Parathyroid adenoma (tissue), 2 donors: ENCODE measurements at regions not wholly inside any gene's neighbourhood (a gene's known extent, or its start where the extent isn't known, plus 50 kb on each side); places are given as distances from the start of the nearest gene placed in this dataset.

ENCODE experiments used
- H2AFZ ChIP-seq: fragments of 300-600 bp; sonication (generic); one replicate; pipeline ENCODE4 v1.7.0; 2017; ENCODE audit warnings: antibody characterized with exemption, mild to moderate bottlenecking
- H3K27ac ChIP-seq: fragments of 300-600 bp; sonication (generic); one replicate; pipeline ENCODE4 v1.7.0; 2017
- H3K27me3 ChIP-seq: fragments of 300-600 bp; sonication (generic); one replicate; pipeline ENCODE4 v1.7.0; 2017; ENCODE audit warnings: low read length; ENCODE audit not compliant: control insufficient read depth, insufficient read depth
- H3K36me3 ChIP-seq: fragments of 300-600 bp; sonication (generic); one replicate; pipeline ENCODE4 v1.7.0; 2017; ENCODE audit warnings: low read length; ENCODE audit not compliant: control insufficient read depth, insufficient read depth
- H3K4me1 ChIP-seq: fragments of 300-600 bp; sonication (generic); one replicate; pipeline ENCODE4 v1.7.0; 2017; ENCODE audit warnings: control low read depth
- H3K4me2 ChIP-seq: fragments of 300-600 bp; sonication (generic); one replicate; pipeline ENCODE4 v1.7.0; 2017; ENCODE audit warnings: low read length
- H3K4me3 ChIP-seq: fragments of 300-600 bp; sonication (generic); one replicate; pipeline ENCODE4 v1.7.0; 2017; ENCODE audit warnings: low read depth, low read length
- H3K79me2 ChIP-seq: fragments of 300-600 bp; sonication (generic); one replicate; pipeline ENCODE4 v1.7.0; 2017; ENCODE audit warnings: control low read depth
- H3K9ac ChIP-seq: fragments of 300-600 bp; sonication (generic); one replicate; pipeline ENCODE4 v1.7.0; 2017; ENCODE audit warnings: mild to moderate bottlenecking
- H3K9me3 ChIP-seq: fragments of 300-600 bp; sonication (generic); one replicate; pipeline ENCODE4 v1.7.0; 2017; ENCODE audit warnings: low read length; ENCODE audit not compliant: control insufficient read depth
- TF ChIP-seq, protein P1 (sequence below): fragments of 300-600 bp; sonication (generic); IDR thresholded peaks from one replicate; pipeline ENCODE4 v1.7.0; 2017; ENCODE audit warnings: antibody characterized with exemption, mild to moderate bottlenecking
- donor health status: primary hyperparathyroidism.

DNA sequence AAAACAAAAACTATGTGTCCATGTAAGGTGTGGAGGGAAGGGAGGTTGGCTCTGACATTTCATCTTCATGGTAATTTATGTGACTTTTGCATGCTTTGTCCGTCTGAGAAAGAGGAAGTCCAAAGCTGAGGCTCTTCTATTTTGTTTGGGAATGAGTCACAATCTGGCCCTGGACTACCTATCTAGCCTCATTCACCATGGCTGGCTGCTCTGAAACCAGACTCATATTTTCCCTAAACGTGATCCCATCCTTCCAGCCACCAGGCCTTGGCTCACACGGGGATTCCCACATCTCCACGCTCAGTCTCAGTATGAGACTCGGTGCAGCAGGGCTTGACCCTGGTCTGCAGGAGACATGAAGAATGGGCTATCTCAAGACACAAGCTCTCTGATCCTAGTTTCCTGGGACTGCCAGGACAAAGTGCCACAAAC is 672.8 kb downstream of the ACTL7B start:
- Histone ChIP-seq H3K27me3 (no peaks in the 10 kb centered on the region), H3K36me3 (no peaks in the 10 kb centered on the region), H3K4me1 (no peaks in the 10 kb centered on the region), H3K27ac (no peak overlapping the region), H2AFZ (no peak overlapping the region), H3K9me3 (no peaks in the 10 kb centered on the region), H3K4me2 (no peak overlapping the region), H3K9ac (no peak overlapping the region), H3K79me2 (no peaks in the 10 kb centered on the region), H3K4me3 (no peak overlapping the region)
- TF ChIP-seq, protein P1, sequence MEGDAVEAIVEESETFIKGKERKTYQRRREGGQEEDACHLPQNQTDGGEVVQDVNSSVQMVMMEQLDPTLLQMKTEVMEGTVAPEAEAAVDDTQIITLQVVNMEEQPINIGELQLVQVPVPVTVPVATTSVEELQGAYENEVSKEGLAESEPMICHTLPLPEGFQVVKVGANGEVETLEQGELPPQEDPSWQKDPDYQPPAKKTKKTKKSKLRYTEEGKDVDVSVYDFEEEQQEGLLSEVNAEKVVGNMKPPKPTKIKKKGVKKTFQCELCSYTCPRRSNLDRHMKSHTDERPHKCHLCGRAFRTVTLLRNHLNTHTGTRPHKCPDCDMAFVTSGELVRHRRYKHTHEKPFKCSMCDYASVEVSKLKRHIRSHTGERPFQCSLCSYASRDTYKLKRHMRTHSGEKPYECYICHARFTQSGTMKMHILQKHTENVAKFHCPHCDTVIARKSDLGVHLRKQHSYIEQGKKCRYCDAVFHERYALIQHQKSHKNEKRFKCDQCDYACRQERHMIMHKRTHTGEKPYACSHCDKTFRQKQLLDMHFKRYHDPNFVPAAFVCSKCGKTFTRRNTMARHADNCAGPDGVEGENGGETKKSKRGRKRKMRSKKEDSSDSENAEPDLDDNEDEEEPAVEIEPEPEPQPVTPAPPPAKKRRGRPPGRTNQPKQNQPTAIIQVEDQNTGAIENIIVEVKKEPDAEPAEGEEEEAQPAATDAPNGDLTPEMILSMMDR = no peak

DNA sequence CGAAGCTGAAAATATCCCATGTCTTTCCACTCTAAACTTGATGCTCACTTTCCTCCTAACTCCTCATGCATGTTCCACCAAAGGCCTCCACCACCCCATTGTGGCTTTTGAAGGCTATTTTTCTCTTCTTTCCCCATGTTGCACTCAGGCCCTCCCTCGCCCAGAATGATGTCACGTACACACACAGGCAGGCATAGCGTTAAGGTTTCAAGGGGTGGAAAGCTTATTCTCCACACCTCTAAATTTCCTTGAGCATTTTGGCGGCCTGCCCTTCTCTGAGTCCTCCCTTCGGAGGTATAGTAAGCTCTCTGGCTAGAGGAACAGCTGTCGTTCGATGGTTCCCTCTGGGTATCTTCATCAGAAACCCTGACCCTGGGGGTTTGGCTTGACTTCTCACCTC is 673.5 kb downstream of the ACTL7B start:
- H3K27me3 ChIP-seq = no peaks in the 10 kb centered on the region
- TF ChIP-seq, protein P1 = no peak
- H3K9ac ChIP-seq = no peak overlapping the region

DNA sequence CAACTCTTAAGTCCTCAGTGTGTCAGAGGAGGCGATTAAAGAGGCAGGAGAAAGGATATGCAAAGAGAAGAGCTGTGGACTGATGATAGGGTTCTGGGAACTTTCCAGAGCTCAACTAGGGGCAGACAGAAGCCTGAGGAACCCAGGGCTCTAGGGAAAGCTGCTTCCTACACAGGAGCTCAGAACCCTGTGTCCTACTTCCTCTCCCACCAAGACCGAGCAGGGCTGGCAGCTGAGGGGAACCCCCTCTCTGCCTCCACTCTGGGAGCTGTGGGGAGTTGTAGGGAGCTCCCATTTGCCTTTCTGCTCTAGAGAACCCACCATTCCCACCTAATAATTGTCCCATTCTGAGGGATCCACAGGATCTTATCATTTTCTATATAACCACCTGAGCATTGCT is 674.3 kb downstream of the ACTL7B start:
- Histone ChIP-seq H3K9me3 (no peaks in the 10 kb centered on the region), H3K27ac (no peak overlapping the region), H3K4me3 (no peak overlapping the region), H3K4me2 (no peak overlapping the region), H3K27me3 (no peaks in the 10 kb centered on the region), H2AFZ (no peak overlapping the region), H3K36me3 (no peaks in the 10 kb centered on the region), H3K79me2 (no peaks in the 10 kb centered on the region), H3K9ac (no peak overlapping the region), H3K4me1 (no peaks in the 10 kb centered on the region)
- TF ChIP-seq, protein P1 = no peak

More for the DNA sequence above, 673.5 kb downstream of the ACTL7B start:
- no peak overlapping the region for H2AFZ ChIP-seq
- H3K27ac ChIP-seq = no peak overlapping the region
- no peaks in the 10 kb centered on the region for H3K4me1 ChIP-seq
- H3K4me3 ChIP-seq = no peak overlapping the region
- H3K9me3 ChIP-seq = no peaks in the 10 kb centered on the region
- no peaks in the 10 kb centered on the region for H3K79me2 ChIP-seq
- no peaks in the 10 kb centered on the region for H3K36me3 ChIP-seq
- H3K4me2 ChIP-seq = no peak overlapping the region

DNA sequence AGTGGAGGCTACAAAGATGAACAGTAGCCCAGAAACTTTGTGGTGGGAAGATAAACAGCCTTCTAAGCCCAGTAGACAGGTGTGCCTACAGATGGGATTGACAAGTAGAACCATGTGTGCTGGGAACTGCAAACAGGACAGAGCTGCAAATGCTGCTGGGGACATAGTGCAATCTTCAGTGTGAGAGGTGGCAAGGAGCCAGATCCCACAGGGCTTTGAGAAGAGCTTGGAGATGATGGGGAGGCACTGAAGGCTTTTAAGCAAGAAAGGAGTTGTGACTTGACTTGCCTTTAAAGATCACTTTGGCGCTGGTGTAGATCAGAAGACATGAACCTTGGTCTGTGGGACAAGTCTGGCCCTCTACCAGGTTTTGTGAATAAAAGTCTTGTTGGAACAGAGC is 675.2 kb downstream of the ACTL7B start:
- Histone ChIP-seq H3K4me2 (no peak overlapping the region), H3K4me3 (no peak overlapping the region), H3K36me3 (no peaks in the 10 kb centered on the region), H3K9ac (no peak overlapping the region), H3K27me3 (no peaks in the 10 kb centered on the region), H3K4me1 (no peaks in the 10 kb centered on the region), H3K79me2 (no peaks in the 10 kb centered on the region), H2AFZ (no peak overlapping the region), H3K27ac (no peak overlapping the region), H3K9me3 (no peaks in the 10 kb centered on the region)
- TF ChIP-seq, protein P1 = no peak

DNA sequence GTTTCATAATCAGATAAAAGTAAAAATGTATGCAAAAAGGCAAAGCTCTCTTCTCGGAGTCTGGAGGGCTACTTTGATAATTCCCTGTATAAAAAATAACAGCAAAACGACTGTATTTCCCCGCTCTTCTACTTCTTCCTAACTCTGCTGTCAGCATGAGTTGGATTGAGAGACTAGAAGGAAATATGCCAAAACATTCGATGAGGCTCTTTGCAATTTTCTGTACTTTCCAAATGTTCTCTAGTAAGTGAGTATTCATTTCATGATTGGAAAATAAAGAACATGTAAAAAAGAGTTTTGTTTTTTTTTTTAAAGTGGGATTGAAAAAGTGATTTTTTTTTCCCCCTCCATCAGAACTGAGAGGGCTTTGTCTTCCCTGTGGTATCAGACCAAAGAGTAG is 677.5 kb downstream of the ACTL7B start:
- no peak overlapping the region for H2AFZ ChIP-seq

More for the DNA sequence above, 677.5 kb downstream of the ACTL7B start:
- H3K4me3 ChIP-seq = no peak overlapping the region
- no peaks in the 10 kb centered on the region for H3K27me3 ChIP-seq
- no peaks in the 10 kb centered on the region for H3K79me2 ChIP-seq
- H3K4me2 ChIP-seq = no peak overlapping the region
- H3K9me3 ChIP-seq = no peaks in the 10 kb centered on the region
- no peaks in the 10 kb centered on the region for H3K36me3 ChIP-seq
- no peak overlapping the region for H3K27ac ChIP-seq
- TF ChIP-seq, protein P1 = no peak
- no peak overlapping the region for H3K9ac ChIP-seq
- no peaks in the 10 kb centered on the region for H3K4me1 ChIP-seq
